ENCODE measurements at regions not wholly inside any gene's neighbourhood (a gene's known extent, or its start where the extent isn't known, plus 50 kb on each side); places are given as distances from the start of the nearest gene placed in this dataset.

DNA sequence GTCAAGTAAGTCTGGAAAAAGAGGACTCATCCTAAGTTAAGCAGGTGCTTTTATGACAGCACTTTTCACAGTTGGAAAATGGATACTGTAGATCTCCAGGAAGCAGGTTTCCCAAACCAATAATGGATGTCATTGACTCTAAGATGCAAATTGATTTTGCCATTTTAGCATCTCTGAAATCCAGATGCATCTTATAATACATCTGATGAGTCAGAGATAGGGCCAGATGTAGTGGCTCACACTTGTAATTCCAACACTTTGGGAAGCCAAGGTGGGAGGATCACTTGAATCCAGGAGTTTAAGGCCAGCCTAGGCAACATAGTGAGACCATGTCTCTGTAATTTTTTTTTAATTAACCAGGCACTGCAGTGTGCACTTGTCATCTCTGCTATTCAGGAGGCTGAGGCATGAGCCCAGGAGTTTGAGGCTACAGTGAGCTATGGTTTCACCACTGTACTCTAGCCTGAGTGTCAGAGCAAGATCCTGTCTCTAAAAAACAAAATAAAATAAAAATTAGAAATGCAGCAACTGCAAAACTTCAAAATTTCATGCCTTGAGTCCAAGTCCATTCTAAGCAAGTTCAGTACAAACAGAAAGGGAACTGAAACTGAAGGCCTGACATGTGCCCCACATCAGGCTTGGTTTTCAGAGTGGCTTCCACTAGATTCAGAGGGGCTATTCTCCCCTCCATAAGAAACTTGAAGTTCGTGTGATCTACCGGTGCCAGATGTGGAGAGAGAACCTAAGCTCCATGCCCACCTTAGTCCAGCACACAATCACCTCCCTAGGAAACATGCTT is 267.8 kb upstream of the NCKAP5 start:
- H3K9me3 ChIP-seq: no peaks in the 10 kb centered on the region
- H3K36me3 ChIP-seq (replicated peaks in 1 of 2; ENCODE audit: insufficient read depth in 1 of 2, low read depth in 2 of 2): no peaks in the 10 kb centered on the region
- no peaks in the 10 kb centered on the region for H3K4me1 ChIP-seq
- H3K27me3 ChIP-seq: no peaks in the 10 kb centered on the region
- ATAC-seq (no peak), DNase-seq (no peak)
- H3K27ac ChIP-seq: no peak overlapping the region
- 44 to 86% methylated on average over 2 of the region's 2 CpGs for WGBS, 2 donors
- no peak overlapping the region for H3K4me3 ChIP-seq
- intact Hi-C loops (cut with DNase I): no loop called here
- TF ChIP-seq CTCF (IDR thresholded peaks at IDR 0.05) (no peak), POLR2A (IDR thresholded peaks at IDR 0.05) (no peak)

- Histone ChIP-seq H3K9me3 (no peaks in the 10 kb centered on the region), H3K27ac (no peak overlapping the region), H3K4me1 (no peaks in the 10 kb centered on the region), H3K36me3 (replicated peaks in 1 of 2; ENCODE audit: insufficient read depth in 1 of 2, low read depth in 2 of 2) (no peaks in the 10 kb centered on the region), H3K4me3 (no peak overlapping the region), H3K27me3 (no peaks in the 10 kb centered on the region)
- 53 to 81% methylated on average over 4 to 11 of the region's 11 CpGs for WGBS, 2 donors
- no peak for DNase-seq
- intact Hi-C loops (cut with DNase I): no loop called here
- no peak for TF ChIP-seq CTCF (IDR thresholded peaks at IDR 0.05)
- TF ChIP-seq POLR2A (IDR thresholded peaks at IDR 0.05): no peak
- ATAC-seq: no peak
Measured at GRCh38 chr2:133836691-133837345, 268.6 kb upstream of the NCKAP5 start.

- WGBS, 2 donors: 50 to 67% methylated on average over 2 to 6 of the region's 6 CpGs
- Histone ChIP-seq H3K4me3 (no peak overlapping the region), H3K36me3 (replicated peaks in 1 of 2; ENCODE audit: insufficient read depth in 1 of 2, low read depth in 2 of 2) (no peaks in the 10 kb centered on the region), H3K27ac (no peak overlapping the region), H3K27me3 (no peaks in the 10 kb centered on the region), H3K9me3 (no peaks in the 10 kb centered on the region), H3K4me1 (no peaks in the 10 kb centered on the region)
- ATAC-seq (no peak), DNase-seq (no peak)
- TF ChIP-seq POLR2A (IDR thresholded peaks at IDR 0.05) (no peak), CTCF (IDR thresholded peaks at IDR 0.05) (no peak)
- intact Hi-C loops (cut with DNase I): no loop called here
Measured at GRCh38 chr2:133837441-133838094, 269.3 kb upstream of the NCKAP5 start.

DNA sequence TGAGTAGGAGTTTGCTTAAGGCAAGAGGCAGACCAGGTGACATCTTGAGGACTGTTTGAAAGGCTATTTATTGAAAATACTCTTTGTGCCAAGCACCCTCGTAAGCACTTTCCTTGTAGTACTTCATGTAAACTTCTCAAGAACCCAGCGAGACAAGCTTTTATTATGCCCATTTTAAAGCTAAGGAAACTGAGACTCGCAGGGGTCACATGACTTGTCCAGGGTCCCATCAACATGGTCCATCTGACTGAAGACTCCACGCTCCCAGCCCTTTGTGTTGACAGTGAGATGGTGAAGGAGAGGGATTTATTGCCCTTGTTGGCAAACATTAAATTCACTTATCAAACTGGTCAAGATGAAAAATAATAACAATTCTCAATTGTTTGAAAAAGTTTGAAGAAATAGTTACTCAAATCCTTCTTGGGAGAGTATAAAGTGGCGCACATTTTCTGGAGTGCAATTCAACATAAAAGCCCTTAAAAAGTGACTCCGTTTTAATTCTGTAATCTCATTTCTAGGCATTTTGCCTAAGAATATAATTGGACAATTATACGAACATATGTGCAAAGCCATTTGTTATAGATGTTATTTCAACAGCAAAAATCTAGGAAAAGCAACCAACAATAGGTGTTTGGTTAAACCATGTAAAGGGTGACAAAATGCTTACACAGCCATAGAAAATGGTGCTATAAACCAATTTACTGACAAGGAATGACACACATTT is 270.5 kb upstream of the NCKAP5 start:
- Histone ChIP-seq H3K9me3 (no peaks in the 10 kb centered on the region), H3K36me3 (replicated peaks in 1 of 2; ENCODE audit: insufficient read depth in 1 of 2, low read depth in 2 of 2) (no peaks in the 10 kb centered on the region), H3K27ac (no peak overlapping the region), H3K4me3 (no peak overlapping the region), H3K27me3 (no peaks in the 10 kb centered on the region), H3K4me1 (no peaks in the 10 kb centered on the region)
- intact Hi-C loops (cut with DNase I): no loop called here
- ATAC-seq (no peak), DNase-seq (no peak)
- 74 to 75% methylated on average over 7 of the region's 7 CpGs for WGBS, 2 donors
- TF ChIP-seq POLR2A (IDR thresholded peaks at IDR 0.05) (no peak), CTCF (IDR thresholded peaks at IDR 0.05) (no peak)
